ENCODE measurements at regions not wholly inside any gene's neighbourhood (a gene's known extent, or its start where the extent isn't known, plus 50 kb on each side); places are given as distances from the start of the nearest gene placed in this dataset.
"Not testable (repeated sequence)": the region's sequence is repeated elsewhere in the genome, so short reads cannot be mapped to it uniquely, and the experiment has no call there.

- DNase-seq (ENCODE audit: low read depth) = no peak
Measured at GRCh38 chr3:62926494-62926893, 51.3 kb upstream of the CADPS start.

GRCh38 chr3:62928256-62928655 lies 53.0 kb upstream of the CADPS start:
- DNase-seq (ENCODE audit: low read depth) = no peak
- H3K4me3 ChIP-seq (ENCODE audit: low read depth, low read length) = no peak overlapping the region

More at GRCh38 chr3:62926494-62926893, 51.3 kb upstream of the CADPS start:
- H3K4me3 ChIP-seq (ENCODE audit: low read depth, low read length) = no peak overlapping the region

GRCh38 chr3:62929771-62930170 lies 54.6 kb upstream of the CADPS start:
- DNase-seq (ENCODE audit: low read depth) = no peak
- no peak overlapping the region for H3K4me3 ChIP-seq (ENCODE audit: low read depth, low read length)

- DNase-seq (ENCODE audit: low read depth) = no peak
- H3K4me3 ChIP-seq (ENCODE audit: low read depth, low read length) = no peak overlapping the region
Measured at GRCh38 chr3:62935793-62936192, 60.6 kb upstream of the CADPS start.

GRCh38 chr3:62936626-62937254 lies 61.5 kb upstream of the CADPS start:
- no peak for DNase-seq (ENCODE audit: low read depth)
- H3K4me3 ChIP-seq (ENCODE audit: low read depth, low read length) = no peak overlapping the region

GRCh38 chr3:62938583-62938982 lies 63.4 kb upstream of the CADPS start:
- no peak overlapping the region for H3K4me3 ChIP-seq (ENCODE audit: low read depth, low read length)
- no peak for DNase-seq (ENCODE audit: low read depth)

- no peak for DNase-seq (ENCODE audit: low read depth)
- no peak overlapping the region for H3K4me3 ChIP-seq (ENCODE audit: low read depth, low read length)
Measured at GRCh38 chr3:62939707-62940106, 64.5 kb upstream of the CADPS start.

GRCh38 chr3:62940771-62941563 lies 65.8 kb upstream of the CADPS start:
- peak; percentile 82 for DNase-seq (ENCODE audit: low read depth)
- no peak overlapping the region for H3K4me3 ChIP-seq (ENCODE audit: low read depth, low read length)

- no peak overlapping the region for H3K4me3 ChIP-seq (ENCODE audit: low read depth, low read length)
- DNase-seq (ENCODE audit: low read depth) = no peak
Measured at GRCh38 chr3:62942227-62942626, 67.0 kb upstream of the CADPS start.

GRCh38 chr3:62942764-62943163 lies 67.5 kb upstream of the CADPS start:
- no peak overlapping the region for H3K4me3 ChIP-seq (ENCODE audit: low read depth, low read length)

GRCh38 chr3:62948921-62949320 lies 73.7 kb upstream of the CADPS start:
- DNase-seq (ENCODE audit: low read depth) = no peak
- no peak overlapping the region for H3K4me3 ChIP-seq (ENCODE audit: low read depth, low read length)

More at GRCh38 chr3:62942764-62943163, 67.5 kb upstream of the CADPS start:
- DNase-seq (ENCODE audit: low read depth) = no peak

- no peak for DNase-seq (ENCODE audit: low read depth)
- H3K4me3 ChIP-seq (ENCODE audit: low read depth, low read length) = no peak overlapping the region
Measured at GRCh38 chr3:62950210-62950609, 75.0 kb upstream of the CADPS start.

- no peak overlapping the region for H3K4me3 ChIP-seq (ENCODE audit: low read depth, low read length)
- DNase-seq (ENCODE audit: low read depth) = no peak
Measured at GRCh38 chr3:62951037-62951613, 75.9 kb upstream of the CADPS start.

- not testable (repeated sequence) for DNase-seq (ENCODE audit: low read depth); H3K4me3 ChIP-seq (ENCODE audit: low read depth, low read length)
Measured at GRCh38 chr3:62951880-62952279, 76.7 kb upstream of the CADPS start.

- H3K4me3 ChIP-seq (ENCODE audit: low read depth, low read length) = no peak overlapping the region
- DNase-seq (ENCODE audit: low read depth) = no peak
Measured at GRCh38 chr3:62954580-62954979, 79.4 kb upstream of the CADPS start.

GRCh38 chr3:62955126-62955525 lies 79.9 kb upstream of the CADPS start:
- no peak for DNase-seq (ENCODE audit: low read depth)
- no peak overlapping the region for H3K4me3 ChIP-seq (ENCODE audit: low read depth, low read length)

- DNase-seq (ENCODE audit: low read depth) = no peak
- no peak overlapping the region for H3K4me3 ChIP-seq (ENCODE audit: low read depth, low read length)
Measured at GRCh38 chr3:62956411-62956810, 81.2 kb upstream of the CADPS start.

GRCh38 chr3:62961874-62962556 lies 86.8 kb upstream of the CADPS start:
- H3K4me3 ChIP-seq (ENCODE audit: low read depth, low read length) = no peak overlapping the region
- no peak for DNase-seq (ENCODE audit: low read depth)

GRCh38 chr3:62962714-62963113 lies 87.5 kb upstream of the CADPS start:
- no peak overlapping the region for H3K4me3 ChIP-seq (ENCODE audit: low read depth, low read length)
- no peak for DNase-seq (ENCODE audit: low read depth)

- DNase-seq (ENCODE audit: low read depth) = no peak
- no peak overlapping the region for H3K4me3 ChIP-seq (ENCODE audit: low read depth, low read length)
Measured at GRCh38 chr3:62965311-62965710, 90.1 kb upstream of the CADPS start.
